T-helper 2 cell (primary cell): ENCODE measurements at regions not wholly inside any gene's neighbourhood (a gene's known extent, or its start where the extent isn't known, plus 50 kb on each side); places are given as distances from the start of the nearest gene placed in this dataset.

Experiments used
- DNase-seq, 5 experiments: peaks; one replicate each; pipeline versions ENCODE4 v3.0.0 to v3.0.0-alpha.2; 2012 to 2022

GRCh38 chr17:17398188-17398942, 78.4 kb upstream of the MED9 start:
- no peak for DNase-seq

- no peak for DNase-seq
Measured at GRCh38 chr17:17398943-17399926, 77.6 kb upstream of the MED9 start.

- DNase-seq, result no peak
Measured at GRCh38 chr17:17400070-17400469, 76.7 kb upstream of the MED9 start.

GRCh38 chr17:17400566-17401184, 76.1 kb upstream of the MED9 start:
- DNase-seq, result no peak

GRCh38 chr17:17401271-17401781, 75.5 kb upstream of the MED9 start:
- DNase-seq, result peak in 1 of 5 experiments; percentile 15

- DNase-seq, result no peak
Measured at GRCh38 chr17:17402558-17402957, 74.2 kb upstream of the MED9 start.

GRCh38 chr17:17403065-17403464, 73.7 kb upstream of the MED9 start:
- DNase-seq, result no peak

- DNase-seq, result peak in 3 of 5 experiments; percentile 21 to 83 (median 58)
Measured at GRCh38 chr17:17403899-17404576, 72.8 kb upstream of the MED9 start.

GRCh38 chr17:17405673-17406072, 71.1 kb upstream of the MED9 start:
- DNase-seq, result no peak

- no peak for DNase-seq
Measured at GRCh38 chr17:17406225-17406624, 70.6 kb upstream of the MED9 start.

- no peak for DNase-seq
Measured at GRCh38 chr17:17408236-17408794, 68.5 kb upstream of the MED9 start.

GRCh38 chr17:17410357-17410756, 66.4 kb upstream of the MED9 start:
- DNase-seq, result no peak

GRCh38 chr17:17411692-17412091, 65.1 kb upstream of the MED9 start:
- no peak for DNase-seq

- DNase-seq, result no peak
Measured at GRCh38 chr17:17412326-17412725, 64.5 kb upstream of the MED9 start.

- no peak for DNase-seq
Measured at GRCh38 chr17:17413215-17413792, 63.5 kb upstream of the MED9 start.

GRCh38 chr17:17413821-17414220, 63.0 kb upstream of the MED9 start:
- no peak for DNase-seq

- no peak for DNase-seq
Measured at GRCh38 chr17:17414341-17414805, 62.4 kb upstream of the MED9 start.

GRCh38 chr17:17415006-17415405, 61.8 kb upstream of the MED9 start:
- no peak for DNase-seq

GRCh38 chr17:17416007-17416399, 60.8 kb upstream of the MED9 start:
- DNase-seq, result peak in 2 of 5 experiments; percentile 18 to 65

- peak in 1 of 5 experiments; percentile 62 for DNase-seq
Measured at GRCh38 chr17:17416400-17417360, 60.1 kb upstream of the MED9 start.
